H1 (cell line): ENCODE measurements at regions not wholly inside any gene's neighbourhood (a gene's known extent, or its start where the extent isn't known, plus 50 kb on each side); places are given as distances from the start of the nearest gene placed in this dataset.

Source experiments
- CTCF ChIA-PET: fragments of 300-600 bp; sonication (Branson Sonifier 250); formaldehyde crosslinking; loops from one replicate; lab custom pipeline; 2021; ENCODE audit not compliant: partially characterized antibody; lab: Charles Lee
- POLR2A ChIA-PET: fragments of 300-600 bp; sonication (Branson Sonifier 250); formaldehyde crosslinking; loops from one replicate; lab custom pipeline; 2021; ENCODE audit warnings: inconsistent platforms; ENCODE audit not compliant: partially characterized antibody; lab: Charles Lee
- DNase-seq, 2 experiments: peaks; one replicate each; pipeline versions ENCODE4 v3.0.0 to v3.0.0-alpha.2; 2010 to 2022; ENCODE audit warnings: low spot score in 2 of 2, low read depth in 1 of 2, mixed read lengths in 1 of 2
- FAIRE-seq: peaks from 2 replicates; lab custom pipeline; 2011; peaks lifted over from hg19 to GRCh38; lab: Jason Lieb, UNC
- H2AFZ ChIP-seq: 2 replicates; pipeline ENCODE4 v1.8.1; 2012; ENCODE audit warnings: low read length, inconsistent platforms
- H2AK5ac ChIP-seq: 2 replicates; pipeline ENCODE4 v1.6.1; 2013; ENCODE audit warnings: low read depth, low read length
- H2BK120ac ChIP-seq: replicated peaks from 2 replicates; pipeline ENCODE3; 2013; ENCODE audit warnings: low read depth, low read length, inconsistent platforms
- H2BK12ac ChIP-seq: 2 replicates; pipeline ENCODE4 v1.6.1; 2013; ENCODE audit warnings: low read depth, low read length
- H2BK15ac ChIP-seq: 2 replicates; pipeline ENCODE4 v1.6.1; 2013; ENCODE audit warnings: low read length
- H2BK20ac ChIP-seq: 2 replicates; pipeline ENCODE4 v1.6.1; 2013; ENCODE audit warnings: low read length
- H2BK5ac ChIP-seq: 2 replicates; pipeline ENCODE4 v1.6.1; 2013; ENCODE audit warnings: low read depth, low read length
- H3K14ac ChIP-seq: 2 replicates; pipeline ENCODE4 v1.6.1; 2013; ENCODE audit warnings: inconsistent platforms; ENCODE audit not compliant: insufficient read length
- H3K18ac ChIP-seq: 2 replicates; pipeline ENCODE4 v1.6.1; 2013; ENCODE audit warnings: low read length; ENCODE audit errors: extremely low read depth
- H3K23ac ChIP-seq: 2 replicates; pipeline ENCODE4 v1.6.1; 2013; ENCODE audit warnings: inconsistent platforms; ENCODE audit not compliant: insufficient read length
- H3K23me2 ChIP-seq: 2 replicates; pipeline ENCODE4 v1.6.1; 2013; ENCODE audit warnings: low read depth, low read length
- H3K27ac ChIP-seq: 2 replicates; pipeline ENCODE4 v1.6.1; 2011; ENCODE audit warnings: low read depth, low read length, inconsistent platforms
- H3K27me3 ChIP-seq, 4 experiments: replicated peaks in 1 of 4; 1 replicate in 1 of 4; 2 replicates in 3 of 4; pipeline versions ENCODE4 v1.6.1 to v1.8.1; 2011 to 2013; ENCODE audit warnings: low read length in 3 of 4, mild to moderate bottlenecking in 3 of 4, inconsistent platforms in 2 of 4, mixed read lengths in 2 of 4, moderate library complexity in 1 of 4; ENCODE audit not compliant: control insufficient read depth in 3 of 4, insufficient read depth in 3 of 4; ENCODE audit errors: extremely low read depth in 1 of 4
- H3K36me3 ChIP-seq, 4 experiments: 2 replicates each; pipeline versions ENCODE4 v1.6.1 to v1.8.1; 2011 to 2013; ENCODE audit warnings: mild to moderate bottlenecking in 4 of 4, low read length in 3 of 4, moderate library complexity in 2 of 4, control low read depth in 1 of 4, inconsistent platforms in 1 of 4; ENCODE audit not compliant: insufficient read depth in 4 of 4, control insufficient read depth in 2 of 4
- H3K4ac ChIP-seq: replicated peaks from 2 replicates; pipeline ENCODE3; 2013; ENCODE audit warnings: low read length, low read depth, mixed read lengths, inconsistent platforms; ENCODE audit not compliant: insufficient read length
- H3K4me1 ChIP-seq, 4 experiments: replicated peaks in 1 of 4; 1 replicate in 1 of 4; 2 replicates in 3 of 4; pipeline versions ENCODE4 v1.6.1 to v1.8.1; 2011 to 2013; ENCODE audit warnings: low read length in 3 of 4, inconsistent platforms in 2 of 4, mixed read lengths in 1 of 4; ENCODE audit not compliant: insufficient read depth in 4 of 4, control insufficient read depth in 3 of 4
- H3K4me2 ChIP-seq, 2 experiments: 2 replicates each; pipeline versions ENCODE4 v1.6.1 to v1.8.1; 2011 to 2013; ENCODE audit warnings: low read depth in 2 of 2, low read length in 2 of 2, control low read depth in 1 of 2, inconsistent platforms in 1 of 2, mild to moderate bottlenecking in 1 of 2; ENCODE audit not compliant: insufficient read depth in 1 of 2
- H3K4me3 ChIP-seq, 4 experiments: fragments of 200-600, 300-600 bp in 1 of 4; sonication (generic), shearing (Covaris generic), sonication (Bioruptor Twin) in 1 of 4; 2 replicates each; pipeline versions ENCODE4 v1.5.1 to v1.8.1; 2011 to 2016; ENCODE audit warnings: low read length in 4 of 4, low read depth in 3 of 4, control low read depth in 2 of 4, inconsistent platforms in 2 of 4, mild to moderate bottlenecking in 2 of 4, mixed read lengths in 1 of 4, moderate library complexity in 1 of 4; ENCODE audit not compliant: insufficient read depth in 2 of 4; ENCODE audit errors: extremely low read depth in 1 of 4
- H3K56ac ChIP-seq: replicated peaks from 2 replicates; pipeline ENCODE3; 2013; ENCODE audit warnings: low read depth, mild to moderate bottlenecking, mixed read lengths, low read length, inconsistent platforms; ENCODE audit not compliant: insufficient read length
- H3K79me1 ChIP-seq: 2 replicates; pipeline ENCODE4 v1.6.1; 2013; ENCODE audit warnings: low read depth, low read length, control low read depth
- H3K79me2 ChIP-seq, 2 experiments: 2 replicates each; pipeline versions ENCODE4 v1.6.1 to v1.8.1; 2012 to 2013; ENCODE audit warnings: low read length in 2 of 2, mild to moderate bottlenecking in 2 of 2, inconsistent platforms in 1 of 2; ENCODE audit not compliant: insufficient read depth in 2 of 2, control insufficient read depth in 1 of 2
- H3K9ac ChIP-seq, 4 experiments: replicated peaks in 1 of 4; 1 replicate in 1 of 4; 2 replicates in 3 of 4; pipeline versions ENCODE4 v1.6.1 to v1.8.1; 2011 to 2013; ENCODE audit warnings: low read depth in 3 of 4, low read length in 3 of 4, control low read depth in 2 of 4, mild to moderate bottlenecking in 2 of 4, moderate library complexity in 2 of 4, inconsistent platforms in 1 of 4; ENCODE audit errors: extremely low read depth in 1 of 4
- H3K9me3 ChIP-seq, 2 experiments: 2 replicates each; pipeline versions ENCODE4 v1.6.1 to v1.8.1; 2012 to 2013; ENCODE audit warnings: mild to moderate bottlenecking in 2 of 2, moderate library complexity in 2 of 2, control low read depth in 1 of 2, inconsistent platforms in 1 of 2, low read depth in 1 of 2, low read length in 1 of 2, mixed read lengths in 1 of 2; ENCODE audit not compliant: insufficient read depth in 2 of 2
- H4K20me1 ChIP-seq, 2 experiments: replicated peaks in 1 of 2; 2 replicates each; pipeline versions ENCODE3 to v1.8.1; 2011 to 2013; ENCODE audit warnings: inconsistent platforms in 2 of 2, low read length in 2 of 2, mild to moderate bottlenecking in 1 of 2; ENCODE audit not compliant: insufficient read depth in 2 of 2, control insufficient read depth in 1 of 2
- H4K5ac ChIP-seq: 2 replicates; pipeline ENCODE4 v1.6.1; 2013; ENCODE audit warnings: low read length, low read depth, mixed read lengths, inconsistent platforms; ENCODE audit not compliant: insufficient read length
- H4K8ac ChIP-seq: 2 replicates; pipeline ENCODE4 v1.8.0; 2013; ENCODE audit warnings: mild to moderate bottlenecking, moderate library complexity, low read length, inconsistent platforms; ENCODE audit not compliant: insufficient read depth; ENCODE audit errors: extremely low read depth
- H4K91ac ChIP-seq: replicated peaks from 2 replicates; pipeline ENCODE3; 2013; ENCODE audit warnings: low read length, mixed read lengths, inconsistent platforms; ENCODE audit not compliant: insufficient read length
- BRCA1 ChIP-seq: IDR thresholded peaks from 2 replicates; pipeline ENCODE4 v1.6.1; 2012; ENCODE audit warnings: low read depth, low read length, improper control_type of control experiment
- CTBP2 ChIP-seq: IDR thresholded peaks from 2 replicates; pipeline ENCODE4 v1.7.0; 2011; ENCODE audit warnings: borderline replicate concordance, mild to moderate bottlenecking, moderate library complexity, mixed read lengths, low read length; ENCODE audit not compliant: insufficient read depth, insufficient read length
- EGR1 ChIP-seq: IDR thresholded peaks from 2 replicates; pipeline ENCODE4 v1.6.1; 2011; ENCODE audit warnings: low read depth, low read length, borderline replicate concordance
- GABPA ChIP-seq: IDR thresholded peaks from 2 replicates; pipeline ENCODE4 v1.6.1; 2011; ENCODE audit warnings: mild to moderate bottlenecking, low read length, moderate library complexity, borderline replicate concordance; ENCODE audit not compliant: insufficient read depth
- HDAC6 ChIP-seq: IDR thresholded peaks from one replicate; pipeline ENCODE4 v1.7.1; 2012; ENCODE audit warnings: low read depth, mild to moderate bottlenecking, inconsistent platforms, low read length, moderate library complexity
- POLR2A ChIP-seq, 2 experiments: IDR thresholded peaks; 1 replicate in 1 of 2; 2 replicates in 1 of 2; pipeline ENCODE4 v1.6.1; 2011; ENCODE audit warnings: low read depth in 2 of 2, low read length in 2 of 2, mild to moderate bottlenecking in 2 of 2; ENCODE audit errors: control extremely low read depth in 1 of 2
- RNF2 ChIP-seq: fragments of 200-900, 300-1000 bp; sonication (generic); IDR thresholded peaks from 2 replicates; pipeline ENCODE4 v1.7.1; 2016; ENCODE audit warnings: borderline replicate concordance, low read depth, mild to moderate bottlenecking, antibody characterized with exemption, low read length; ENCODE audit not compliant: poor library complexity, severe bottlenecking; ENCODE audit errors: missing control alignments
- SAP30 ChIP-seq: fragments of 300-600 bp; sonication (generic); IDR thresholded peaks from 2 replicates; pipeline ENCODE4 v1.7.1; 2012; ENCODE audit warnings: low read length, moderate library complexity, mild to moderate bottlenecking, inconsistent platforms; ENCODE audit not compliant: insufficient read depth, insufficient replicate concordance
- TEAD4 ChIP-seq: IDR thresholded peaks from 2 replicates; pipeline ENCODE4 v1.6.1; 2012; ENCODE audit warnings: low read depth, low read length, inconsistent platforms, mixed read lengths
- ZNF274 ChIP-seq: IDR thresholded peaks from 2 replicates; pipeline ENCODE4 v1.7.0; 2012; ENCODE audit warnings: low read length, borderline replicate concordance; ENCODE audit errors: extremely low read depth
- WGBS, 2 experiments: shearing (Covaris generic) in 1 of 2; methylation state at CpG; one replicate each; pipeline versions ENCODE4 v1.1.6 to v1.1.7; 2013 to 2015; ENCODE audit warnings: low lambda C conversion rate in 2 of 2, mixed read lengths in 2 of 2, inconsistent platforms in 1 of 2, low coverage in 1 of 2, missing lambda C conversion rate in 1 of 2; ENCODE audit not compliant: insufficient replicate concordance in 2 of 2, insufficient coverage in 1 of 2, insufficient read length in 1 of 2; ENCODE audit errors: extremely low coverage in 1 of 2, missing lambda C conversion rate in 1 of 2; 5-methylcytosine and 5-hydroxymethylcytosine counted together

DNA sequence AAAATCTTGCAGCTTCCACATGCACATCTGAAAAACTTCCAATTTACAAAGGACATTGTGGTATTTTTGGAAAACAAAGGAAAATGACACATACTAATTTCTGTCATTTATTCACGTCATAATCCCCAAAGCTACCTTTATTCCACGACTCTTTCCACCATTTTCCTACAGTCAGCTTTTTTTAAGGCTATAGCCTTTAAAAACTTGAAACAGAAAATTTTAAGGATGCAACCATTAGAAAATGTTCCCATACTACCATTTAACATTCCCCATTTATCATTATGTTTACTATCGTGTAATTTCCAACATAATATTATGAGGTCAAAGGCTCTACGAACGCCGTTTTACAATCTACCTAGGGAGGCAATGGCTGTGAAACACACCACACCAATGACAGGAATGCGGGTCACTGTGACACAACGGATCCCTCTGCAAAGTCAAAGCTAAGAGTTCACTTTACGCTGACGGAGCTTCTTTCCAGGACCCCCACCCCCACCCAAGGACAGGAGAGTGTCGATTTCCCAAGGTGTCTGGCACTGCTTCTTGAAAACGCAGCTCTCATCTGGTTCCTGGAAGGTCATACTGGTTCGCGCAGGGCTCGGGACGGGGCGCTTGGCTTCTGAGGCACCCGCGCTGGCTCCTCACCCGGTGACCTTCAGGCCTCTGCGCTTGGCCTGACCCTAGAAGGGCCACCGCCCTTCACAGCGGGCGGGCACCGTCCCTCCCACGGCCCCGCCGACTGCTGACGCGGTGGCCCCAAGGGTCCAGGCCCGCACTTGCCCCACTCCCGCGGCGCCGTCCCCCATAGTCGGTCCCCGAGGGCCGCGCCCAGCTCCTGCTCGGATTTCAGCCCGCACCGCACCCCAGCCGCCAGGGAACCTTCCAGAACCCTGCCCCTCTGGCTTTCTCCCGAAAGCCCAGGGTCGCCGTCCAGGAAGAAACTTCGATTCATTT is 50.5 kb upstream of the ATF3 start:
- no peak overlapping the region; the same call in 1 of the 2 replicates for H2AFZ ChIP-seq
- H2BK15ac ChIP-seq = peak overlapping the region; percentile 18; the same call in 1 of the 2 replicates
- peak overlapping the region; percentile 54 to 68 (median 60) for H3K4me3 ChIP-seq
- no peaks in the 10 kb centered on the region for H3K36me3 ChIP-seq
- H3K79me1 ChIP-seq = no peaks in the 10 kb centered on the region
- no peaks in the 10 kb centered on the region for H3K79me2 ChIP-seq
- H3K23me2 ChIP-seq = peaks cover 5% of the 10 kb centered on the region; the same call in 1 of the 2 replicates
- H2BK12ac ChIP-seq = peak overlapping the region; percentile 69
- H3K4me1 ChIP-seq = peaks cover 0 to 8% (median 2%) of the 10 kb centered on the region in 4 experiments; a peak in 6 of 7 replicates
- peak overlapping the region; percentile 36 for H3K56ac ChIP-seq
- H3K9ac ChIP-seq = peak overlapping the region in 3 of 4 experiments; percentile 54 to 76 (median 62); a peak in 6 of 7 replicates
- no peak overlapping the region for H3K23ac ChIP-seq
- no peaks in the 10 kb centered on the region; a peak in 1 of 4 replicates for H3K9me3 ChIP-seq
- ChIA-PET CTCF (interaction anchor here (0.7 to 1.0 kb wide), 4 partner anchors 39 to 107 kb away, joined by 3 to 6 read pairs (median 4); no protein-coding TSS in a partner anchor), POLR2A (interaction anchor here (0.8 to 6.6 kb wide), 13 partner anchors 9 to 883 kb away, joined by 3 to 61 read pairs (median 3); partner anchors contain the start of genes ATF3 and NEK2)
- DNase-seq (peak in 1 of 2 experiments; percentile 77), FAIRE-seq (no peak)
- no peak overlapping the region for H2BK120ac ChIP-seq
- peak overlapping the region; percentile 57; the same call in 1 of the 2 replicates for H2BK5ac ChIP-seq
- peak overlapping the region; percentile 49; the same call in 1 of the 2 replicates for H3K18ac ChIP-seq
- H3K4ac ChIP-seq = peak overlapping the region; percentile 65
- 11 to 100% methylated on average over 2 to 32 of the region's 47 CpGs for WGBS, 2 experiments
- H4K20me1 ChIP-seq = no peaks in the 10 kb centered on the region
- H3K27me3 ChIP-seq = peaks cover 0 to 13% (median 5%) of the 10 kb centered on the region in 4 experiments; a peak in 4 of 7 replicates
- H4K5ac ChIP-seq = no peak overlapping the region
- H3K4me2 ChIP-seq = peak overlapping the region; percentile 85 to 98
- H3K14ac ChIP-seq = no peak overlapping the region
- no peak overlapping the region; the same call in 1 of the 2 replicates for H2AK5ac ChIP-seq
- no peak overlapping the region for H2BK20ac ChIP-seq
- H3K27ac ChIP-seq = no peak overlapping the region
- peak overlapping the region; percentile 99 for H4K8ac ChIP-seq
- peak overlapping the region; percentile 48 for H4K91ac ChIP-seq
- TF ChIP-seq BRCA1 (no peak), CTBP2 (no peak), HDAC6 (no peak), TEAD4 (0 out of 2 replicates have a peak, but pooled peaks have one; percentile 19), EGR1 (no peak), ZNF274 (no peak), POLR2A (IDR thresholded peaks at IDR 0.05; ENCODE audit: control extremely low read depth in 1 of 2, low read depth in 2 of 2, low read length in 2 of 2) (peak in 1 of 2 experiments; percentile 12; a peak in 1 of 3 replicates), GABPA (no peak), RNF2 (no peak), SAP30 (no peak)
